Activated T-cell treated with anti-CD3 and anti-CD28 coated beads, Interleukin-2, amount 50 U/mL, for 72 hours (primary cell): ENCODE measurements at regions not wholly inside any gene's neighbourhood (a gene's known extent, or its start where the extent isn't known, plus 50 kb on each side); places are given as distances from the start of the nearest gene placed in this dataset.
"Not testable (repeated sequence)": the region's sequence is repeated elsewhere in the genome, so short reads cannot be mapped to it uniquely, and the experiment has no call there.

Experiments
- ATAC-seq, 2 donors: fragments of 150-1000 bp; cut with Tn5 transposase; replicated peaks in 1 of 2; 2 replicates each; pipeline ENCODE4 v1.10.0; 2021; ENCODE audit warnings: moderate library complexity in 2 of 2, mild to moderate bottlenecking in 1 of 2
- DNase-seq, 2 donors: peaks; one replicate each; pipeline ENCODE4 v3.0.0; 2021 to 2022; ENCODE audit warnings: mixed read lengths in 1 of 2
- H3K27ac Mint-ChIP-seq: one replicate; pipeline ENCODE4 v1.8.0; 2022; ENCODE audit warnings: mild to moderate bottlenecking, moderate library complexity, mixed read lengths
- H3K27me3 Mint-ChIP-seq: one replicate; pipeline ENCODE4 v1.8.0; 2022; ENCODE audit warnings: low read depth, mixed read lengths
- H3K36me3 Mint-ChIP-seq, 2 donors: one replicate each; pipeline ENCODE4 v1.8.0; 2022; ENCODE audit warnings: mixed read lengths in 2 of 2, mild to moderate bottlenecking in 1 of 2; ENCODE audit not compliant: insufficient read depth in 2 of 2
- H3K4me1 Mint-ChIP-seq: one replicate; pipeline ENCODE4 v1.8.0; 2022; ENCODE audit warnings: low read depth, mixed read lengths
- H3K4me3 Mint-ChIP-seq, 2 donors: one replicate each; pipeline ENCODE4 v1.8.0; 2022; ENCODE audit warnings: mild to moderate bottlenecking in 2 of 2, mixed read lengths in 2 of 2, moderate library complexity in 2 of 2
- H3K9me3 Mint-ChIP-seq, 2 donors: one replicate each; pipeline ENCODE4 v1.8.0; 2022; ENCODE audit warnings: mixed read lengths in 2 of 2

- Mint-ChIP-seq H3K36me3 (no peaks in the 10 kb centered on the region), H3K9me3 (peaks cover 0 to under 1% of the 10 kb centered on the region in 2 donors), H3K4me3 (no peak overlapping the region), H3K27me3 (no peaks in the 10 kb centered on the region), H3K4me1 (no peaks in the 10 kb centered on the region), H3K27ac (no peak overlapping the region)
- no peak for DNase-seq
- ATAC-seq: no peak
These were observed 177.9 kb upstream of the C1orf87 start for GRCh38 chr1:60251426-60251825.

GRCh38 chr1:60247467-60247866 lies 173.9 kb upstream of the C1orf87 start:
- not testable (repeated sequence) for H3K27me3 Mint-ChIP-seq, ATAC-seq, DNase-seq, H3K36me3 Mint-ChIP-seq, H3K27ac Mint-ChIP-seq, H3K9me3 Mint-ChIP-seq, H3K4me1 Mint-ChIP-seq, H3K4me3 Mint-ChIP-seq

- no peak for ATAC-seq
- no peaks in the 10 kb centered on the region for H3K27me3 Mint-ChIP-seq
- no peaks in the 10 kb centered on the region for H3K36me3 Mint-ChIP-seq
- no peak for DNase-seq
- no peak overlapping the region for H3K27ac Mint-ChIP-seq
- peaks cover 3 to 6% of the 10 kb centered on the region in 2 donors for H3K9me3 Mint-ChIP-seq
- H3K4me3 Mint-ChIP-seq: no peak overlapping the region
- H3K4me1 Mint-ChIP-seq: no peaks in the 10 kb centered on the region
These were observed 171.8 kb upstream of the C1orf87 start for GRCh38 chr1:60245324-60245723.

- H3K4me1 Mint-ChIP-seq: no peaks in the 10 kb centered on the region
- ATAC-seq (no peak), DNase-seq (no peak)
- H3K27me3 Mint-ChIP-seq: no peaks in the 10 kb centered on the region
- peaks cover 3 to 6% of the 10 kb centered on the region in 2 donors for H3K9me3 Mint-ChIP-seq
- H3K27ac Mint-ChIP-seq: no peak overlapping the region
- no peaks in the 10 kb centered on the region for H3K36me3 Mint-ChIP-seq
- no peak overlapping the region for H3K4me3 Mint-ChIP-seq
These were observed 171.3 kb upstream of the C1orf87 start for GRCh38 chr1:60244906-60245305.

- ATAC-seq: no peak
These were observed 161.7 kb upstream of the C1orf87 start for GRCh38 chr1:60235275-60235674.

GRCh38 chr1:60234776-60235175 lies 161.2 kb upstream of the C1orf87 start:
- no peak for ATAC-seq
- H3K27ac Mint-ChIP-seq: no peak overlapping the region

More at GRCh38 chr1:60235275-60235674, 161.7 kb upstream of the C1orf87 start:
- H3K27me3 Mint-ChIP-seq: peaks cover 6% of the 10 kb centered on the region
- no peak overlapping the region for H3K27ac Mint-ChIP-seq
- no peak overlapping the region for H3K4me3 Mint-ChIP-seq
- H3K9me3 Mint-ChIP-seq: no peaks in the 10 kb centered on the region
- DNase-seq: no peak
- H3K4me1 Mint-ChIP-seq: no peaks in the 10 kb centered on the region
- no peaks in the 10 kb centered on the region for H3K36me3 Mint-ChIP-seq

GRCh38 chr1:60229821-60230220 lies 156.3 kb upstream of the C1orf87 start:
- H3K4me3 Mint-ChIP-seq: no peak overlapping the region
- H3K4me1 Mint-ChIP-seq: peaks cover 16% of the 10 kb centered on the region
- no peak for DNase-seq
- peaks cover 0 to 2% of the 10 kb centered on the region in 2 donors for H3K9me3 Mint-ChIP-seq
- ATAC-seq: no peak
- no peak overlapping the region for H3K27ac Mint-ChIP-seq
- peaks cover 21% of the 10 kb centered on the region for H3K27me3 Mint-ChIP-seq
- H3K36me3 Mint-ChIP-seq: no peaks in the 10 kb centered on the region

More at GRCh38 chr1:60234776-60235175, 161.2 kb upstream of the C1orf87 start:
- no peaks in the 10 kb centered on the region for H3K36me3 Mint-ChIP-seq
- no peak overlapping the region for H3K4me3 Mint-ChIP-seq
- DNase-seq: no peak
- H3K4me1 Mint-ChIP-seq: no peaks in the 10 kb centered on the region
- H3K27me3 Mint-ChIP-seq: peaks cover 7% of the 10 kb centered on the region
- H3K9me3 Mint-ChIP-seq: no peaks in the 10 kb centered on the region

- H3K4me3 Mint-ChIP-seq: no peak overlapping the region
- ATAC-seq: peak; percentile 32 to 45
- H3K27ac Mint-ChIP-seq: no peak overlapping the region
- peaks cover 21% of the 10 kb centered on the region for H3K27me3 Mint-ChIP-seq
- H3K9me3 Mint-ChIP-seq: peaks cover 0 to 2% of the 10 kb centered on the region in 2 donors
- peaks cover 16% of the 10 kb centered on the region for H3K4me1 Mint-ChIP-seq
- no peaks in the 10 kb centered on the region for H3K36me3 Mint-ChIP-seq
- no peak for DNase-seq
These were observed 154.5 kb upstream of the C1orf87 start for GRCh38 chr1:60228041-60228491.

- H3K4me1 Mint-ChIP-seq: peaks cover 16% of the 10 kb centered on the region
- no peak overlapping the region for H3K4me3 Mint-ChIP-seq
- no peak for ATAC-seq
- H3K9me3 Mint-ChIP-seq: peaks cover 0 to 2% of the 10 kb centered on the region in 2 donors
- peaks cover 21% of the 10 kb centered on the region for H3K27me3 Mint-ChIP-seq
- H3K27ac Mint-ChIP-seq: no peak overlapping the region
- no peak for DNase-seq
- no peaks in the 10 kb centered on the region for H3K36me3 Mint-ChIP-seq
These were observed 154.0 kb upstream of the C1orf87 start for GRCh38 chr1:60227601-60228000.

- DNase-seq: no peak
- Mint-ChIP-seq H3K36me3 (no peaks in the 10 kb centered on the region), H3K27ac (no peak overlapping the region), H3K4me1 (peaks cover 16% of the 10 kb centered on the region), H3K9me3 (peaks cover 0 to 2% of the 10 kb centered on the region in 2 donors), H3K4me3 (no peak overlapping the region), H3K27me3 (peaks cover 18% of the 10 kb centered on the region)
- ATAC-seq: no peak
These were observed 151.9 kb upstream of the C1orf87 start for GRCh38 chr1:60225486-60225885.

- ATAC-seq (no peak), DNase-seq (no peak)
- Mint-ChIP-seq H3K27me3 (peaks cover 14% of the 10 kb centered on the region), H3K36me3 (no peaks in the 10 kb centered on the region), H3K27ac (no peak overlapping the region), H3K4me3 (no peak overlapping the region), H3K9me3 (peaks cover 0 to 2% of the 10 kb centered on the region in 2 donors), H3K4me1 (peaks cover 16% of the 10 kb centered on the region)
These were observed 151.0 kb upstream of the C1orf87 start for GRCh38 chr1:60224523-60224922.

- DNase-seq: no peak
- H3K36me3 Mint-ChIP-seq: no peaks in the 10 kb centered on the region
- no peak overlapping the region for H3K27ac Mint-ChIP-seq
- H3K27me3 Mint-ChIP-seq: peaks cover 14% of the 10 kb centered on the region
- peaks cover 8% of the 10 kb centered on the region for H3K4me1 Mint-ChIP-seq
- no peak overlapping the region for H3K4me3 Mint-ChIP-seq
- ATAC-seq: no peak
- H3K9me3 Mint-ChIP-seq: peaks cover 2% of the 10 kb centered on the region in 2 donors
These were observed 149.6 kb upstream of the C1orf87 start for GRCh38 chr1:60223158-60223557.

- H3K27ac Mint-ChIP-seq: no peak overlapping the region
- H3K4me1 Mint-ChIP-seq: peaks cover 2% of the 10 kb centered on the region
- no peak overlapping the region for H3K4me3 Mint-ChIP-seq
- ATAC-seq (no peak), DNase-seq (no peak)
- peaks cover 2% of the 10 kb centered on the region in 2 donors for H3K9me3 Mint-ChIP-seq
- H3K36me3 Mint-ChIP-seq: no peaks in the 10 kb centered on the region
- H3K27me3 Mint-ChIP-seq: peaks cover 14% of the 10 kb centered on the region
These were observed 149.0 kb upstream of the C1orf87 start for GRCh38 chr1:60222360-60223115.

GRCh38 chr1:60213253-60213652 lies 139.7 kb upstream of the C1orf87 start:
- no peaks in the 10 kb centered on the region for H3K36me3 Mint-ChIP-seq
- H3K4me1 Mint-ChIP-seq: no peaks in the 10 kb centered on the region
- H3K4me3 Mint-ChIP-seq: no peak overlapping the region
- DNase-seq: no peak
- H3K9me3 Mint-ChIP-seq: peaks cover 1 to 2% of the 10 kb centered on the region in 2 donors
- H3K27me3 Mint-ChIP-seq: no peaks in the 10 kb centered on the region
- no peak for ATAC-seq
- no peak overlapping the region for H3K27ac Mint-ChIP-seq
